Fibroblast of pulmonary artery (primary cell): ENCODE measurements at regions not wholly inside any gene's neighbourhood (a gene's known extent, or its start where the extent isn't known, plus 50 kb on each side); places are given as distances from the start of the nearest gene placed in this dataset.

Experiments
- DNase-seq: peaks from one replicate; pipeline ENCODE4 v3.0.0-alpha.2; 2010; ENCODE audit warnings: low read depth
- H3K4me3 ChIP-seq: replicated peaks from 2 replicates; pipeline ENCODE4 v1.5.1; 2011; ENCODE audit warnings: low read depth, mild to moderate bottlenecking, control low read depth, low read length, moderate library complexity
- CTCF ChIP-seq: IDR thresholded peaks from 2 replicates; pipeline ENCODE4 v1.5.1; 2011; ENCODE audit warnings: mild to moderate bottlenecking, control low read depth, low read length, inconsistent platforms; ENCODE audit errors: missing control alignments

DNA sequence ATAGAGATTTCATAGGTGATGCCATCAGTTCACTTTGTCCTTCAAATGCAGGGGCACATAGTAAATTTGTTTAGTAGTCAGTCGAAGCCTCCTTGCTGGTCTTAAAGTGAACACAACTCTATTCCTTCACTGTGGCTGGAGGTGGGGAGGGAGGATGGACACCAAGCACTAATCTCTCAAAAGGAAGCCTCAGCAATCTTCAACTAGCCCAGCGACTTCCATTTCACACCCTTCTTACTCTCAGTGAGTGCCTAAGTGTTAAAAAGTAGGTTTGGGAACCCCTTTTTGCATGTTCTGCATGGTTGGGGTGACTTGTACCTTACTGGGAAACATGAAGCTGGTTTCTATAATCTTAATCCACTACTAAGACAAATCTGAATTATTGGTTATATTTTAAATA is 96.0 kb upstream of the GUCY1A1 start:
- no peak for DNase-seq
- no peak overlapping the region for H3K4me3 ChIP-seq
- TF ChIP-seq CTCF, result no peak

DNA sequence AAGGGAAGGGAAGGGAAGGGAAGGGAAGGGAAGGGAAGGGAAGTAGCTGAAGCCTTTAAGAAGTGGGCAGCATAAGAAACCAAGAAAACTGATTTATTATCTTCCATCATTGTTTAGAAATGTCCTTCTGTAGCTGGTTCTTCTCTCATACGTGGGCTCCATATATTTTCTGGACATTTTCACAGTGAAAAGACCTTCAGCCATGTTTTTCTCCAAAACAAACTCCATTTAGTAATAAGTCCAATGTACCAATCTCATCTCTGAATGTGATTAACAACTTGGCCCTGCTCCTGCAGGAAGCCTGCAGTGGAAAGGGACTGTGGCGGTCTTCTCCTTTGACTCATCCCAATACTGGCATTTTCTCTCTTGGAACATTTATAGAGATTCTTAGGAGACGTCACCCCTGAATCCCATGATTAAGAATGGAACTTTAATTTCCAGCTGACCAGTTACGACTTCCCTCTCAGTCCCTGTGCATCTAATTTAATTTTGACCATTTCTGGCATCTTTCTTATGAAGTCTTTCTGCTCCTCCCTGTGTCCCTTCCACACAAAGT is 96.6 kb upstream of the GUCY1A1 start:
- DNase-seq, result peak; percentile 48
- no peak for TF ChIP-seq CTCF
- no peak overlapping the region for H3K4me3 ChIP-seq

DNA sequence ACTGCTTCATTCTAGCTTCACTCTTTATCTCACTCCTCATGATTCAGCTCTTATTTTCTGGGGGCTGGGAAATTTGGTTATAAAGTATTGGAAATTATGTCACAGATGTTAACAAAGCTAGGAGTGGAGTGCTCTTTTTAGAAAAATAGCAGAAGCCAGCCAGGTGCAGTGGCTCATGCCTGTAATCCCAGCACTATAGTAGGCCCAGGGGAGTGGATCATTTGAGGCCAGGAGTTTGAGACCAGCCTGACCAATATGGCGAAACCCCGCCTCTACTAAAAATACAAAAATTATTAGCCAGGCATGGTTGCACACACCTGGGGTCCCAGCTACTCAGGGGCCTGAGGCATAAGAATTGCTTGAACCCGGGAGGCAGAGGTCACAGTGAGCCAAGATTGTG is 97.2 kb upstream of the GUCY1A1 start:
- no peak for DNase-seq

GRCh38 chr4:155568641-155569220 is 97.9 kb upstream of the GUCY1A1 start:
- DNase-seq, result no peak
- TF ChIP-seq CTCF, result no peak
- no peak overlapping the region for H3K4me3 ChIP-seq

More for the DNA sequence above, 97.2 kb upstream of the GUCY1A1 start:
- no peak for TF ChIP-seq CTCF
- H3K4me3 ChIP-seq, result no peak overlapping the region

- DNase-seq, result peak; percentile 24
- no peak for TF ChIP-seq CTCF
Measured at GRCh38 chr4:155566354-155566753, 100.3 kb upstream of the GUCY1A1 start.

DNA sequence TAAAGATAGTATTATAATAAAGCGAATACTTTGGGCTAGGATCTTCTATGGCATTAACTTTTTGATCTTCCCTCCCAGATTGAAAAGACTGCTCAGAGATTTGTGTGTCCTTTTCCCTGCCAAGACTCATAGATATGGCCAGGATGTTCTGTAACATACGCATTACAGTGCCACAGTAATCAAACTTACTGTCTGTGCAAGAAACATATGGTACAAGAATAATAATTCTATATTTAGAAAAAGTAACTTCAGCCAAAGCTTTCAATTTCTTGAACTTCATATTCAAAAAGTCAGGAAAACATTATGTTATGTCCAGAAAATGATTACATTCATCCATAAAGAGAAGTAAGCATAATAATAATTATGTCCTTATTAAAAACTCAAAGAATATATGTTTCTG is 100.9 kb upstream of the GUCY1A1 start:
- no peak for TF ChIP-seq CTCF
- no peak for DNase-seq

More at GRCh38 chr4:155566354-155566753, 100.3 kb upstream of the GUCY1A1 start:
- no peak overlapping the region for H3K4me3 ChIP-seq

GRCh38 chr4:155565330-155565729 is 101.3 kb upstream of the GUCY1A1 start:
- TF ChIP-seq CTCF, result no peak

More for the DNA sequence above, 100.9 kb upstream of the GUCY1A1 start:
- H3K4me3 ChIP-seq, result no peak overlapping the region

More at GRCh38 chr4:155565330-155565729, 101.3 kb upstream of the GUCY1A1 start:
- no peak overlapping the region for H3K4me3 ChIP-seq
- no peak for DNase-seq
